HL-60 (cell line): ENCODE measurements at regions not wholly inside any gene's neighbourhood (a gene's known extent, or its start where the extent isn't known, plus 50 kb on each side); places are given as distances from the start of the nearest gene placed in this dataset.

Experiments used
- DNase-seq, 2 experiments: peaks; one replicate each; pipeline ENCODE4 v3.0.0-alpha.2; 2010 to 2020; ENCODE audit warnings: low read depth in 1 of 2, low spot score in 1 of 2
- H3K27ac ChIP-seq: fragments of 250-450 bp; sonication (Bioruptor Pico); replicated peaks from 2 replicates; pipeline ENCODE4 v1.5.1; 2020; ENCODE audit warnings: mild to moderate bottlenecking, moderate library complexity
- H3K27me3 ChIP-seq: fragments of 250-450 bp; sonication (Bioruptor Pico); 2 replicates; pipeline ENCODE4 v1.5.1; 2021; ENCODE audit warnings: mild to moderate bottlenecking, moderate library complexity; ENCODE audit not compliant: insufficient read depth, poor library complexity, severe bottlenecking
- H3K4me3 ChIP-seq: replicated peaks from 2 replicates; pipeline ENCODE4 v1.5.1; 2011; ENCODE audit warnings: mild to moderate bottlenecking, control low read depth, low read length; ENCODE audit not compliant: insufficient read depth
- CTCF ChIP-seq: IDR thresholded peaks from one replicate; pipeline ENCODE4 v1.5.1; 2011; ENCODE audit warnings: low read length, control low read depth, inconsistent platforms; ENCODE audit not compliant: insufficient read depth
- GABPA ChIP-seq: IDR thresholded peaks from 2 replicates; pipeline ENCODE4 v1.6.1; 2012; ENCODE audit warnings: low read depth
- POLR2AphosphoS5 ChIP-seq: IDR thresholded peaks from 2 replicates; pipeline ENCODE4 v1.6.1; 2012; ENCODE audit warnings: low read depth
- REST ChIP-seq: IDR thresholded peaks from 2 replicates; pipeline ENCODE4 v1.6.1; 2012; ENCODE audit warnings: low read depth; ENCODE audit not compliant: insufficient replicate concordance
- SPI1 ChIP-seq: IDR thresholded peaks from 2 replicates; pipeline ENCODE4 v1.6.1; 2012; ENCODE audit warnings: low read depth, mild to moderate bottlenecking, borderline replicate concordance

GRCh38 chr20:23146181-23146580 is 60.1 kb upstream of the CD93 start:
- Histone ChIP-seq H3K4me3 (no peak overlapping the region), H3K27me3 (no peaks in the 10 kb centered on the region), H3K27ac (no peak overlapping the region)
- no peak for DNase-seq
- no peak for TF ChIP-seq REST
- no peak for TF ChIP-seq POLR2AphosphoS5

- TF ChIP-seq POLR2AphosphoS5 (no peak), SPI1 (no peak), REST (no peak), GABPA (no peak), CTCF (no peak)
- H3K27ac ChIP-seq: no peak overlapping the region
- DNase-seq: no peak
- no peaks in the 10 kb centered on the region for H3K27me3 ChIP-seq
- no peak overlapping the region for H3K4me3 ChIP-seq
Observed at GRCh38 chr20:23145281-23145700, 59.2 kb upstream of the CD93 start.

- Histone ChIP-seq H3K27me3 (no peaks in the 10 kb centered on the region), H3K4me3 (no peak overlapping the region), H3K27ac (no peak overlapping the region)
- no peak for DNase-seq
- TF ChIP-seq CTCF: no peak
- TF ChIP-seq GABPA: no peak
- no peak for TF ChIP-seq POLR2AphosphoS5
- no peak for TF ChIP-seq SPI1
- TF ChIP-seq REST: no peak
Observed at GRCh38 chr20:23144856-23145255, 58.7 kb upstream of the CD93 start.
